Ovary (tissue), 7 donors: ENCODE measurements at regions not wholly inside any gene's neighbourhood (a gene's known extent, or its start where the extent isn't known, plus 50 kb on each side); places are given as distances from the start of the nearest gene placed in this dataset.

Source experiments
- DNase-seq, 5 donors: peaks; one replicate each; pipeline ENCODE4 v3.0.0-alpha.2; 2019 to 2020
- H3K27ac ChIP-seq, 2 donors: fragments of 200-600 bp; one replicate each; pipeline versions ENCODE4 v1.5.1 to v1.8.0; 2019 to 2022
- H3K27me3 ChIP-seq: fragments of 200-600 bp; one replicate; pipeline ENCODE4 v1.8.0; 2022
- H3K36me3 ChIP-seq: fragments of 200-600 bp; sonication (generic); one replicate; pipeline ENCODE4 v1.5.1; 2019
- H3K4me1 ChIP-seq: one replicate; pipeline ENCODE4 v1.8.1; 2013; ENCODE audit warnings: mild to moderate bottlenecking, moderate library complexity; ENCODE audit not compliant: insufficient read depth
- H3K4me3 ChIP-seq: fragments of 200-600 bp; sonication (generic); one replicate; pipeline ENCODE4 v1.5.1; 2017
- H3K9me3 ChIP-seq, 2 donors: fragments of 200-600 bp in 1 of 2; sonication (generic) in 1 of 2; one replicate each; pipeline versions ENCODE4 v1.5.1 to v1.8.1; 2013 to 2019; ENCODE audit warnings: mild to moderate bottlenecking in 1 of 2, moderate library complexity in 1 of 2
- EP300 ChIP-seq: sonication (generic); formaldehyde crosslinking; IDR thresholded peaks from one replicate; pipeline ENCODE4 v1.6.1; 2017; ENCODE audit warnings: antibody characterized with exemption
- POLR2A ChIP-seq: fragments of 450-650 bp; IDR thresholded peaks from one replicate; pipeline ENCODE4 v1.6.1; 2017; ENCODE audit warnings: antibody characterized with exemption, mild to moderate bottlenecking, moderate library complexity
- WGBS, 3 donors: extraction: QIAGEN DNeasy Blood & Tissue Kit in 1 of 3; methylation state at CpG; one replicate each; pipeline versions ENCODE4 v1.1.5 to v1.1.7; 2013 to 2017; 5-methylcytosine and 5-hydroxymethylcytosine counted together
- intact Hi-C, 4 donors: fragments of 100-400 bp; cut with DNase I; formaldehyde crosslinking; loops; one replicate each; pipeline versions ENCODE4 v1.11.0 to v1.15.1; 2022 to 2023
- TF ChIP-seq, protein P1 (sequence below), 3 donors: fragments of 450-650 bp in 2 of 3; fragments of 200-600 bp in 1 of 3; IDR thresholded peaks; one replicate each; pipeline versions ENCODE4 v1.5.1 to v1.8.0; 2016 to 2022; ENCODE audit warnings: antibody characterized with exemption in 3 of 3, mild to moderate bottlenecking in 1 of 3
- donor health status: DM: no; HTN: no; CAD: no; lungs with moderate emphysema.
- donor health status: DM: no; HTN: no; CAD: no.
- donor health status: Bipolar disorder and iron deficiency.
- donor health status: DM: no; HTN: no; CAD: no.
- donor health status: DM: yes; HTN: yes; CAD: no.

DNA sequence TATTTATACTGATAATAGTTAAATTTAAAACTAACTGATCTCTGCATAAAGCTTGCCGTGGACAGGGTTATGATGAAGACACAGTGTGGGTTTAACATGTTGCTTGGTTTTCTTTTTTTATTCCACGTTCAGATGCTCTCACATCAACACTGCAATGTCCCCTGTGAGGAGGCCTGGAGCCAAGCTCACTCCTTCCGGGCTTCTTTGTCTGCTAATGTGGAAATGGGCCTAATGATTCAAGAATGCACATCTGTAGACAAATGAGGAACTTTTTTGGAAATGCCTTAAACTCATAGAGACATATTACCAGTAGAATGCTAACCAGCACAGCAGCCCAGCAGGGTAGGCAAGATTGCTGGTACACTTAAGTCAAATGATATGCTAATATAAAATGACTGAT lies 208.0 kb downstream of the GALR1 start:
- Histone ChIP-seq H3K9me3 (no peaks in the 10 kb centered on the region), H3K27me3 (no peaks in the 10 kb centered on the region), H3K27ac (no peak overlapping the region), H3K4me3 (no peak overlapping the region), H3K4me1 (no peaks in the 10 kb centered on the region), H3K36me3 (no peaks in the 10 kb centered on the region)
- WGBS, 3 donors: 36 to 53% (median 48%) methylated on average over 3 of the region's 3 CpGs
- DNase-seq: no peak
- no peak for TF ChIP-seq POLR2A
- TF ChIP-seq, protein P1, sequence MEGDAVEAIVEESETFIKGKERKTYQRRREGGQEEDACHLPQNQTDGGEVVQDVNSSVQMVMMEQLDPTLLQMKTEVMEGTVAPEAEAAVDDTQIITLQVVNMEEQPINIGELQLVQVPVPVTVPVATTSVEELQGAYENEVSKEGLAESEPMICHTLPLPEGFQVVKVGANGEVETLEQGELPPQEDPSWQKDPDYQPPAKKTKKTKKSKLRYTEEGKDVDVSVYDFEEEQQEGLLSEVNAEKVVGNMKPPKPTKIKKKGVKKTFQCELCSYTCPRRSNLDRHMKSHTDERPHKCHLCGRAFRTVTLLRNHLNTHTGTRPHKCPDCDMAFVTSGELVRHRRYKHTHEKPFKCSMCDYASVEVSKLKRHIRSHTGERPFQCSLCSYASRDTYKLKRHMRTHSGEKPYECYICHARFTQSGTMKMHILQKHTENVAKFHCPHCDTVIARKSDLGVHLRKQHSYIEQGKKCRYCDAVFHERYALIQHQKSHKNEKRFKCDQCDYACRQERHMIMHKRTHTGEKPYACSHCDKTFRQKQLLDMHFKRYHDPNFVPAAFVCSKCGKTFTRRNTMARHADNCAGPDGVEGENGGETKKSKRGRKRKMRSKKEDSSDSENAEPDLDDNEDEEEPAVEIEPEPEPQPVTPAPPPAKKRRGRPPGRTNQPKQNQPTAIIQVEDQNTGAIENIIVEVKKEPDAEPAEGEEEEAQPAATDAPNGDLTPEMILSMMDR (IDR thresholded peaks at IDR 0.05): no peak
- no peak for TF ChIP-seq EP300
- intact Hi-C loops: no loop called here

DNA sequence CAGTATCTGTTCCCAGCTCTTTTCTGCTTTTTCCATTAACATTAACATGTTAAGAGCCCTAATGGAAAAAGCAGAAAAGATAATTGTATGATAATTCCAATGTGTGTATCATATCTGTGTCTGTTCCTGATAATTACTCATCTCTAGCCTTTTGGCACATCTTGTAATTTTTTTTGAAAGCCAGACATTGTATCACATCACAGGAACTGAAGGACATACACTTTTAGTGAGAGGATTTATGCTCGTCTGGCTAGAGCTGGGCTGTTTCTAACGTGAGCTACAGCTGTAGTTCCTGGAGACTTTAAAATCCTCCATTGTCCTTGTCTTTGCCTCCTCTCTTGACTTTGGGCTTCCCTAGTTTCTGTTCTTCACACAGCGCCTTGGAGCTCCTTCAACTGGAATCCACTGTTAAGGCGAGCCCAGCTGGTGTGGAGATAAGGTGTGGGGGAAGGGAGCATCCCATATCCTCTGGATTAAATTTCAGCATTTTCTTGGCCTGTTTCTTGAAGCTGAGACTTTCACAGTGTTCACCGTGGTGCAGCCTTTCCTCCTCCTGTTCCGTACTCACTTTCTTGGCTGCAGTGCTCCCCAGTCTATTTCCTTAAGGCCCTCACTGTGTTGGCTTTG lies 211.5 kb downstream of the GALR1 start:
- Histone ChIP-seq H3K27me3 (no peaks in the 10 kb centered on the region), H3K36me3 (no peaks in the 10 kb centered on the region), H3K4me1 (no peaks in the 10 kb centered on the region), H3K27ac (no peak overlapping the region), H3K9me3 (no peaks in the 10 kb centered on the region), H3K4me3 (no peak overlapping the region)
- TF ChIP-seq POLR2A: no peak
- TF ChIP-seq EP300: no peak
- TF ChIP-seq, protein P1 (IDR thresholded peaks at IDR 0.05): no peak
- 4 to 9% (median 7%) methylated on average over 6 of the region's 6 CpGs for WGBS, 3 donors
- DNase-seq: peak in 2 of 5 donors; percentile 18 to 38
- intact Hi-C loops: no loop called here

- Histone ChIP-seq H3K27me3 (no peaks in the 10 kb centered on the region), H3K4me3 (no peak overlapping the region), H3K27ac (no peak overlapping the region), H3K36me3 (no peaks in the 10 kb centered on the region), H3K4me1 (no peaks in the 10 kb centered on the region), H3K9me3 (no peaks in the 10 kb centered on the region)
- no peak for DNase-seq
- WGBS, 3 donors: 75 to 87% (median 81%) methylated on average over 3 of the region's 3 CpGs
- intact Hi-C loops: no loop called here
- TF ChIP-seq EP300 (no peak), POLR2A (no peak)
- TF ChIP-seq, protein P1 (IDR thresholded peaks at IDR 0.05): no peak
Observed at GRCh38 chr18:77464917-77465316, 215.3 kb downstream of the GALR1 start.

- TF ChIP-seq, protein P1 (IDR thresholded peaks at IDR 0.05): no peak
- TF ChIP-seq POLR2A: no peak
- no peak for TF ChIP-seq EP300
- Histone ChIP-seq H3K27ac (no peak overlapping the region), H3K36me3 (no peaks in the 10 kb centered on the region), H3K9me3 (no peaks in the 10 kb centered on the region), H3K4me3 (no peak overlapping the region), H3K4me1 (no peaks in the 10 kb centered on the region), H3K27me3 (no peaks in the 10 kb centered on the region)
- intact Hi-C loops: no loop called here
- no peak for DNase-seq
Observed at GRCh38 chr18:77466890-77467289, 217.2 kb downstream of the GALR1 start.
